GM19324 (cell line): ENCODE measurements at regions not wholly inside any gene's neighbourhood (a gene's known extent, or its start where the extent isn't known, plus 50 kb on each side); places are given as distances from the start of the nearest gene placed in this dataset.
"Not testable (repeated sequence)": the region's sequence is repeated elsewhere in the genome, so short reads cannot be mapped to it uniquely, and the experiment has no call there.

Experiments
- ATAC-seq: cut with Tn5 transposase; IDR thresholded peaks from one replicate; pipeline ENCODE4 v1.9.1; 2021; ENCODE audit warnings: mild to moderate bottlenecking, moderate library complexity; ENCODE audit not compliant: unreplicated experiment, low FRiP score

DNA sequence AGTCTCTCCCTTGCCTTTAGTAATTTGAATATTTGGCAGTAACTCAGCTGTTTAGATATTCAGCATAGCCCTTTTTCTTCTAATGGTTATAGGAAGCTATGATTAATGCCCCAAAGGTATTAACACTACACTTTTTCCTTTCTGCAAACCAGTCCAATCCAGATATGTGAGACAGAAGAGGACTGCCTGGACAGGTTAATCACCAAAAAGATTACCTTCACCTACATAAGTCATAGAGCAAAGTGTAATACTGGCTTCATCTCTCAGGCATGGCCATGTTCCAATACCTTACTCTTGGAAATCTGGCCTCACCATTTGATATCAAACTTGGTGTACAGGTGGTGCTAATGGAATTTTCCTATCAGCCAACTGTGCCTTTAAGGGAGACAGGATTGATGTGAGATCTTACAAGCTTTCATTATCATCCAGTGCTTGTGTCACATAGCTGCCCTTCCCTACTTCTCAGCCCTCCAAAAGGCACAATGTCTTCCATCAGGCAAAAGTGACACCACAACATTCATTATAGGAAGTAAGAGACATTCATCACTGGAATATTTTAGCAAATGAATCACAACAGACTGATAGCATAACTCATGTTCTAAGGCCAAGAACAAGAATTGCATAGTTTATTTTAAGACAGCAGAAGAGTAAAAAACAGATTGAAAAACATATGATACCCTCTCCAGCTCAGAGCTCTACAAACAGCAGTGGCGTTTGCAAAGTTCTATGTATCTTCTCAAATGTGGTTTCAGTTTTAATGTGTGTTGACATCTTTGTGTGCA, 91.2 kb upstream of the PAM start:
- ATAC-seq, result no peak

DNA sequence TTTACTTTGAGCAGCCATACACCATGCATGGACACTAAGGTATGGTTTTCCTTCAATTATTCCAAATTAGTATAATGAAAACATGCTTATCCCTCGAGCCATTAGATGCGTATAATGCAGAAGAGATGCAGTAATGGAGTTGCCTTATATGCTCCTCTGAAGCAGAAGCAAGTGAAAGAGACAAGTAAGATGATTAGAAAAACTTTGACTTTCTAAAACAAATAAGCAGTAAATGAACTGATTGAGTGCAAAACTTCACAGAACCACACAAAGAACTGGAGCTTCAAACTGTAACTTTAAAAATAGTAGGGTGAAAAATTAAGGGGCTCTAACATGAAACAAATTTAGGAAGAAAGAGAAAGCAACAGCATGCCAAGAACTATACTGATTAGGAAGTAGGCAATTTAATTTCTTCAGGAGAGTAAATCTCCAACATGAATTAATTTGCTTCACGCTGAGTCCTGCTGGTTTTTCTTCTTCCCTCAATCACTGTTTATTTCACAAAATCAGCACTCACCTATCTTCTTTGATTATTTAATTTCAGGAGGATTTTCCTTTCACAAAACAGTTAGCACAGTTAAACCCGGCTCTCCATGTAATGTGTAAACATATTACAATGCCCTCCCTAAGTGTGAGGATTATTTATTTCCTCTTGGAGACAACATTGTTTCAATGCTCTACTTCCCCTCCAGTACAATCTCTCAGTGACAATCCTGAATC, 90.3 kb upstream of the PAM start:
- ATAC-seq, result no peak

DNA sequence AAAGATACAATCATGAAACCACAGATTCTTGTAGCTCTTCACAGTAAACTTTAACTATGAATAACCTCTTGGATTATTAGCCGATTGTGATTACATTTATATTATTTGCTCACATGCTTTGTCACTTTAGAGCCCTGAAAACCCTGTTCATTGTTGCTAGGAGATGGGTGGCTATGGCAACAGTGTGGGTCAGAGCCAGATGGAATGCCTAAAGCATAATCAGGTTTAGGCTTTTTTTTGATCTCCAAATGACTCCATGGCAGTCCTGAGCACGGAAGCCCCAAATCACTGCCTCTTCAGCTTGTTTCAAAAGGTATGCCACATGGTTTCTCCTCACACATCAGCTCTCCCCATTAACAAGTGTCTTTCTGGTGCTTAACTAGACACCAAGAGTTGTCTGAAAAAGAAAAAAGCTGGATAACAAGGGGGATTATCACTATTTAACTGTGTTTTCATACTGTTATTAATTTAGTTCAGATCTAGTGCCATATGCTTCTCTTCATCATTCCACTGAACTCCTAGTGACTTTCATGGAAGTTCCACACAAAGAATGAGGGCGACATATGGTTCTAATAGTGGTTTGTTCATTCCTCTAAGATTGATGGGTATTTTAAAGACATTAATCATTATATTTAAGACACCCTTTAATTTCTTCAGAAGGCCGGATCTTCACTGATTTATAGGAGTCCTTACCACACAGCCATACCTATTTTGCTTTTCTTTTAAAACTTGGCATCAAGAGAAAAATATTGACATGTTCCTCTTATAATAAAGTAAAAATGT, 88.8 kb upstream of the PAM start:
- ATAC-seq, result no peak

DNA sequence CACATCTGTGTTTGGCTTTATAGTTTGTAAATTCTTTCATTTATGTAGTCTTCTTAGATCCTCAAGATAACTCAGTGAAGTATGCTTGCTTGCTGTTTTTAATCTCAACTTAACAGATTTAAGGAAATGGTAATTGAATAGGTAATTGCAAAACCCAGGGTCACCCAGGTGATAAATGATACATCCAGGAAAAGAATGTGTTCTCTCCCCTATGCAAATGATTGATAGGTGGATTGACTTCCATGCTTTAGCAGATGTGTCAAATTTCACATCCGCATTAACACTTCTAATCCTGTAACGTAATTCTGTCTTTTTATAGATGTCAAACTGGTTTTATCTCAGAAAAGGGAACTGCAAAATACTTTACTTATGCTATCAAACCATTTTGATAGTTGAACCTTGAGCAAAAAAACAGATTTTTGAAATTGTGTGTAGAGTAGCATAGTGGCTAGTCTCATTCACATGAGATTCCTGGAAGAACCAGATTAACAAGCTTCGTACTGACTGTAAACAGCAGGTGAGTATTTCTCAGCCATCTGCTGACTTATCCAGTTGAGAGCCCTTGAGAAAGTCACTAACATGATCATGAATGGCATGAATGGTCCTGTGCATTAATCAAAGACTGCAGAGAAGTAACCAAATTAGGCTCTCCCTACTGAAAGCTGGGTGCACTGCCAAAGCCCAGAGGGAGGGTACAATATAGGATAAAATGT, 86.7 kb upstream of the PAM start:
- ATAC-seq, result no peak

DNA sequence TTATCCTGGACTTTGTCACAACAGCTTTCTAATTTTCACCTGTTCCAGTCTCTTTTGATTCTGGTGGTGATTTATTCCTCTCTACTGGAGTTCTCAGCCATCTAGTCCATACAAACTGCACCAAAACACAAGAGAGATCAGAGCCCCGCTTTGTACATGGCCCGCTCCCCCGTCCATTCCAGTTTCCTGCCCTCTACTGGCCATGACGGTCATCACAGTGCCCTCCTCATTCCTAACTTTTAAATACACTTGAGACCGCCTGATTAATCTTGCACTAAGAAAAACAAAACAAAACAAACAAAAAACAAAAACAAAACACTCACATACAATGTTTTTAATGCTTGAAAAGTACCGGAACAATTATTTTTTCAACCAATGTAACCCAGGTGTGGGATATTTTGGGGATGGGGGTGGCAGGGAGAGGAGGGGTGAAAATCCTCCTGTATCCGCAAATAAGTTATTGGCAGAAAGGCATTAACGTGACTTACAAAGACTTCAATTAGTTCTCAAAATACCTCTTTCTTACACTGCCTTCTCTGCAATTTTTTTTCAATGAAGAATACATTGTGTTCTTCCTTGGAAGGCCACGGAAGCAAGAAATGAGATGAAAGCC, 84.8 kb upstream of the PAM start:
- ATAC-seq, result no peak

DNA sequence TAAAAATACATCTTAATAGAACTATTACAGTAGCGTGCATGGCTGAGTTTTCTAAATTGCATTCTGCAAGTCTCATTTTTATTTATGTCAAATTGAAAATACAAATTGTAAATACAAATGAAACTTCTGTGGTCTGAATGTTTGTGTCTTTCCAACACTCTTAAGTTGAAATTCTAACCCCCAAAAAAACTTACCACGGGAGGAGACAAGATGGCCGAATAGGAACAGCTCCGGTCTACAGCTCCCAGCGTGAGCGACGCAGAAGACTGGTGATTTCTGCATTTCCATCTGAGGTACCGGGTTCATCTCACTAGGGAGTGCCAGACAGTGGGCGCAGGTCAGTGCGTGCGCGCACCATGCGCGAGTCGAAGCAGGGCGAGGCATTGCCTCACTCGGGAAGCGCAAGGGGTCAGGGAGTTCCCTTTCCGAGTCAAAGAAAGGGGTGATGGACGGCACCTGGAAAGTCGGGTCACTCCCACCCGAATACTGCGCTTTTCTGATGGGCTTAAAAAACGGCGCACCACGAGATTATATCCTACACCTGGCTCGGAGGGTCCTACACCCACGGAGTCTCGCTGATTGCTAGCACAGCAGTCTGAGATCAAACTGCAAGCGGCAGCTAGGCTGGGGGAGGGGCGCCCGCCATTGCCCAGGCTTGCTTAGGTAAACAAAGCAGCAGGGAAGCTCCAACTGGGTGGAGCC, 83.9 kb upstream of the PAM start:
- ATAC-seq, result not testable (repeated sequence)

DNA sequence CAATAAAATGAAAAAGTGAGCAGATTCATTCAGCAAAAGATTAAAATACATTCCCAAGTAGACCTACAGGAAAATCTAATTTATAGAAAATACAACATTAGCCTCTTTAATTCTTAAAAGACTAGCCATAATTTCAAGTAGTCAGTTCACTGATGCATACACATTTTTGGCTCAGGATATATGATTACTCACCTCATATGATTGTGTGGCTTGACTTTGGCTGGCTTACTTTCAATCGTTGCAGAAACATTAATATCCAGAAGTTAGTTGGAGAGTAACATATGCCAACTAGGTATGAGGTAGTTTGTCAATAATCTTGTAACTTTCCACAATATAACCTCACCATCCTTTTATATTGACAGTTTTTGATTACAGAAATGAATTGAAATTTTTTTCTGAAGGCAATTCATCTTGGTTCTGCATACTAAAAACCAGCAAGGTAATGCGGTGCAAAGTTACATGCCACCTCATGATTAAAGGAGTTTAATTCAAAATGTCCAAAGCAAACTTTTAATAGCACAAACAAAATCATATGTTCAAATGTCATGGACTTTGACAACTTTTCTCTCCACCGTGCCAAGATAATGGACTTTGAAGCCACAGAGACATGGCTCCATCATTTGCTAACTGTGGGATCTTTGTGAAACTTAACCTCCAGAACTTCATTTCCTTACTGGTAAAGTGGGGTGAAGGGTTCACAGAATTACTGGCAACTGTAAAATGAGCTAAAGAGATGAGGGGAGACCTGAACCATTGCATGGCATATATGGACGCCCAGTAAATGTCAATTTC, 76.6 kb upstream of the PAM start:
- no peak for ATAC-seq

DNA sequence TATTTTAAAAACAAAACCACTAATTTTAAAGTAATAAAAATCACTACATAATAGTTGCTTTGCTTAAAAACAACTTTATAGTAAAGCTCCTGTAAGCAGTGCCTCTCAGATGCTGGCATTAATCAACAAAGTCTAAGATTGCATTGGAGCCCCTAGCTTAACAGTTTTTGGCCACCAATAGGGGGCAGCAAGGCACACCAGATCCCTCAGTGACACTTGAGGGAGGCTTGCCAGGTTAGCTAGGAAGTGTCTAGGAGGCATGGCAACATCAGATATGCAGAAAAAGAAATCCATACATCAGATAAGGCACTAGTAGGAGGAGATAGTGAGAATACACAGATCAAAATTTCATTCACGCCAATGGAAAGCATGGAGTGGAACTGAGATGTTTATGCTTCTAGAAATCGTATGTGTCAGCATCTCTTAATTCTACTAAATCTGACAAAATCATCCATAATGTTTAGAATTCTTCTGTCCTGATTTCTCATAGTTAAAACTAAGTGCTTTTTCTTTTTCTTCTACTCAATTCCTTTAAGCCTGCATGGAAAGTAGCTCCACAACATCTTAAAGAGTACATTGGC, 73.6 kb upstream of the PAM start:
- ATAC-seq, result peak; percentile 91

DNA sequence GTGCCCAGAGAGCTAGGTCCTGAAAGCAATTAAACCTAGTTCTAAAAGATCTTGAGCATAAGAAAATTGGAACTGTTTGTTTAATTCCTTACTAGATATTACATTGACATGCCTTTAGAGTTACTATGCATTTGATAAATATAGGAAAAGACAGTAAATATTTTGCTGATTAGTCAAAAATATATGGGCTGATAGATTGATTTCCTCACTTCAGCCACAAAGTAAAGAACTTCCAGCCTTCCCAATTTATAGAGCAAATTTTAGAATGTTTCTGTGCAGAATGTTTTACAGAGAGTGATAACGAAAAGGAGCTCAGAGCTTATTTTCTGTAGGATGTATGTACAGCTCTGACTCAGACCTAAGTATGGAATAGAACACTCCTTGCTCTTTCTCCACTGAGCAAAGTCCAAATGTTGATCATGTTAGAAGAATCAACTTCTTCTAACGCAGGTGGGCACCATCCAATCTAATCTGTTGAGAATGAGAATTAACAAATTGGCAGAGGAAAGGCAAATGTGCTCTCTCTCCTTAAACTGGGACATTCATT, 72.9 kb upstream of the PAM start:
- ATAC-seq, result no peak

DNA sequence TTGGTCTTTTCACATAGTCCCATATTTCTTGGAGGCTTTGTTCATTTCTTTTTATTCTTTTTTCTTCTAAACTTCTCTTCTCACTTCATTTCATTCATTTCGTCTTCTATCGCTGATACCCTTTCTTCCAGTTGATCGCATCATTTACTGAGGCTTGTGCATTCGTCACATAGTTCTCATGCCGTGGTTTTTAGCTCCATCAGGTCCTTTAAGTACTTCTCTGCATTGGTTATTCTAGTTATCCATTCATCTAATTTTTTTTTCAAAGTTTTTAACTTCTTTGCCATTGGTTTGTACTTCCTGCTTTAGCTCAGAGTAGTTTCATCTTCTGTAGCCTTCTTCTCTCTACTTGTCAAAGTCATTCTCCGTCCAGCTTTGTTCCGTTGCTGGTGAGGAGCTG, 67.0 kb upstream of the PAM start:
- not testable (repeated sequence) for ATAC-seq

DNA sequence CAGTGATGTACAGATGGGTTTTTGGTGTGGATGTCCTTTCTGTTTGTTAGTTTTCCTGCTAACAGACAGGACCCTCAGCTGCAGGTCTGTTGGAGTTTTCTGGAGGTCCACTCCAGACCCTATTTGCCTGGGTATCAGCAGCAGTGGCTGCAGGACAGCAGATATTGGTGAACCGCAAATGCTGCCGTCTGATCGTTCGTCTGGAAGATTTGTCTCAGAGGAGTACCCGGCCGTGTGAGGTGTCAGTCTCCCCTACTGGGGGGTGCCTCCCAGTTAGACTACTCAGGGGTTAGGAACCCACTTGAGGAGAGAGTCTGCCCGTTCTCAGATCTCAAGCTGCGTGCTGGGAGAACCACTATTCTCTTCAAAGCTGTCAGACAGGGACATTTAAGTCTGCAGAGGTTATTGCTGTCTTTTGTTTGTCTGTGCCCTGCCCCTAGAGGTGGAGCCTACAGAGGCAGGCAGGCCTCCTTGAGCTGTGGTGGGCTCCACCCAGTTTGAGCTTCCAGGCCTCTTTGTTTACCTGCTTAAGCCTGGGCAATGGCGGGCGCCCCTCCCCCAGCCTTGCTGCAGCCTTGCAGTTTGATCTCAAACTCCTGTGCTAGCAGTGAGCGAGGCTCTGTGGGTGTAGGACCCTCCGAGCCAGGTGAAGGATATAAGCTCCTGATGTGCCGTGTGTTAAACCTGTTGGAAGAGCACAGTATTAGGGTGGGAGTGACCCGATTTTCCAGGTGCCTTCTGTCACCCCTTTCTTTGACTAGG, 66.3 kb upstream of the PAM start:
- not testable (repeated sequence) for ATAC-seq

DNA sequence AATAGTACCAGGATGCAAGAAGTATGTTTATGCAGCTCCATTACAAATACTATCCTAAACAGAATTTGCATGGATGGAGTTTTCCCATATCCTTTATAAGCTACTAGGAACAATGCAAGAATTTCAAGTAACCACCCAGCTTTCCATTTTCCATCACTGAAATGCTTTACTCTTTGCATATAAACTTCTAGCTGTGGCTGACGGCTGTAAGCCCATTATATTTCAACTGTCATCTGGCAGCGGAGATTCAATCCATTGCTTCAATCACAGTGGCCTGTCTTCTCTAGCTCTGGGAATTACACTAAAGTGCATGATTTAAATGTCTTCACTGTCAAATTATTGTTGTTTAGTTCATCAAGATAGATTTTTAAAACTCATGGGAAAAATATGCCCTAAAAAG, 64.2 kb upstream of the PAM start:
- no peak for ATAC-seq

DNA sequence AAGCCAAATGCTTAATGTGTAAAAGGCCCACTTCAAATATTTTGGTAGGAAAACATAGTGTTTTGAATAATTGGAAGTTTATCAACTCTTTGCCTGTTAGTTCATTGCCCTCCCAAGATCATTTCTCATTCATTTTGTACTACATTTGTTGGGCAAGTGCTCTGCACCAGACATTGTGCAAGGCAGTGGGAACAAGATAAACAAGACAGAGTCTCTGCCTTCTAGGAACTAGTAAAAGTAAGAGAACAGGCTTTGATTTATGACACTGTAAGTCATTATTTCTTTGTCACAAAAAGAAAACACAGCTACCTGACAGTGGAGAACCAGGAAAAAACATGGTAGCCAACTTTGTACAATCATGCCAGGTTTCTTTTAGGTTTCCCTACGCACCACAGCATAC, 63.7 kb upstream of the PAM start:
- no peak for ATAC-seq

DNA sequence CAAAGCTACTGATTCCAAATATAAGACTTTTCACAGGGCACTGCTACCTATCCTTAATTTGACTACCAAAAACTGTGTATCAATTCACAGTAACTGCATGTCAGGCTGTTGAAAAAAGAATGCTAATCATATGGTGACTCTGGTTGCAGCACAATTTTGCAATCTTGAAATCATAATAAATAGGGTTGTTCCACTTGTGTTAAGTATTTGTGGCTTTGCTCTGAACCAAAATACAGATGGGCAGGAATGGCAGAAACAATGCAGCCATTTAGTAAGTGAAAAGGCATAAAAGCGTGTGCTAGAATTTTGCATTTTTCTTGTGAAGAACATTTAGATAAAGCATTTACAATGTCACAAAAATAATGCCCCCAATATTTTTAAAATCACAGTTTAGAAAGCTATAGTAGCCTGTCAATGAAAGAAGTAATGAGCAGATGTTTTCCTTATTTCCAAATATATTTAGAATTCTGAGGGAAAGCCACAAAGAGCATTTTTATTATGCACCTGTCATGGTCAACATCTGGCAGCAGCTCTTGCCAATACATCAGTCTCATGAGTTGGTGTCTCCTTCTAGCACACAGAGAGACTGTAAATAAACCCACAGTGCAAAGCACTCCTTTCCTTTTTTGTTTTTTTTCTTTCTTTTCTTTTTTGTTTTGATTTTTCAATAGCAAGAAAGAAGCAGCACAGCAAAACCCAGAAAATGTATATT, 54.8 kb upstream of the PAM start:
- no peak for ATAC-seq

DNA sequence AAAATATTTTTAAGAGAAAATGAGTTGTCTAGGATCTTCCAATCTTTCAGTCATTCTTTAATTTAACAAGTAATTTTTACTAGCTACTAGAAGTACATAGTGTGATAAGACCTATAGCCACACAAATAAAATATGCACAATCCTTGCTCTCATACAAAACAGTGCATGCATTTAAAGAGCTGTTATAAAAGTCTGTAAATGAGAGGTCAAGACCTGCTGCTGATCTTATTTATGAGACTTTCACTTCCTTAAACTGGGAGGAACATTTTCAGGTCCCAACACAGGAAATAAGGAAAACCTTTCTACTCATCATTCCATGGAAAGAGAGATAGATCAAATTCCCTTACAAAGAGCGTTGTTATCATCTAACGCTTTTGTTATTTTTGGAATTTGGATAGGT, 54.2 kb upstream of the PAM start:
- no peak for ATAC-seq

DNA sequence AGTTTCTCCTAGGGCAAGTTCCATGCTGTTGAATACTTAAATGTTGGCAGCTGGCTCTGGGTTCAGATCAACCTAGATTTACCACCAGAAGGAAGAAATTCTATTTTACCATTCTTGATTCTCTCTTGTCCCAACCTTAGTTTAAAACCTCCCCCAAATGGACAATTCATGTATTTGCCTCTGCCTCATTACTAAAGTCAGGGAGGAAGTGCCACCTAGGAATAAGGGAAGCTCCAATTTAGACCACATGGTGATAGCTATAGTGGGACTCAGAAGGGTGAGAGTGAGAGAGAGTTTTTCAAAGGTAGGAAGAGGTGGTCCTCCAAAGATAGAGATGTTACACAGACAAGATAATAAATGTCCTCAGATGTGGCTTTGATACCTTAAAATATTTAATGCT, 53.4 kb upstream of the PAM start:
- ATAC-seq, result no peak
